ENCODE measurements at regions not wholly inside any gene's neighbourhood (a gene's known extent, or its start where the extent isn't known, plus 50 kb on each side); places are given as distances from the start of the nearest gene placed in this dataset.

GRCh38 chr2:216911008-216911407, 51.1 kb upstream of the TNP1 start:
- TF ChIP-seq CTCF (IDR thresholded peaks at IDR 0.05) (no peak), POLR2A (IDR thresholded peaks at IDR 0.05) (no peak)

All from testis (tissue), 2 donors.